HG03469 (cell line): ENCODE measurements at regions not wholly inside any gene's neighbourhood (a gene's known extent, or its start where the extent isn't known, plus 50 kb on each side); places are given as distances from the start of the nearest gene placed in this dataset.
"Not testable (repeated sequence)": the region's sequence is repeated elsewhere in the genome, so short reads cannot be mapped to it uniquely, and the experiment has no call there.

Source experiments
- ATAC-seq: cut with Tn5 transposase; IDR thresholded peaks from one replicate; pipeline ENCODE4 v1.9.1; 2021; ENCODE audit warnings: mild to moderate bottlenecking, moderate library complexity, moderate number of reproducible peaks; ENCODE audit not compliant: unreplicated experiment

DNA sequence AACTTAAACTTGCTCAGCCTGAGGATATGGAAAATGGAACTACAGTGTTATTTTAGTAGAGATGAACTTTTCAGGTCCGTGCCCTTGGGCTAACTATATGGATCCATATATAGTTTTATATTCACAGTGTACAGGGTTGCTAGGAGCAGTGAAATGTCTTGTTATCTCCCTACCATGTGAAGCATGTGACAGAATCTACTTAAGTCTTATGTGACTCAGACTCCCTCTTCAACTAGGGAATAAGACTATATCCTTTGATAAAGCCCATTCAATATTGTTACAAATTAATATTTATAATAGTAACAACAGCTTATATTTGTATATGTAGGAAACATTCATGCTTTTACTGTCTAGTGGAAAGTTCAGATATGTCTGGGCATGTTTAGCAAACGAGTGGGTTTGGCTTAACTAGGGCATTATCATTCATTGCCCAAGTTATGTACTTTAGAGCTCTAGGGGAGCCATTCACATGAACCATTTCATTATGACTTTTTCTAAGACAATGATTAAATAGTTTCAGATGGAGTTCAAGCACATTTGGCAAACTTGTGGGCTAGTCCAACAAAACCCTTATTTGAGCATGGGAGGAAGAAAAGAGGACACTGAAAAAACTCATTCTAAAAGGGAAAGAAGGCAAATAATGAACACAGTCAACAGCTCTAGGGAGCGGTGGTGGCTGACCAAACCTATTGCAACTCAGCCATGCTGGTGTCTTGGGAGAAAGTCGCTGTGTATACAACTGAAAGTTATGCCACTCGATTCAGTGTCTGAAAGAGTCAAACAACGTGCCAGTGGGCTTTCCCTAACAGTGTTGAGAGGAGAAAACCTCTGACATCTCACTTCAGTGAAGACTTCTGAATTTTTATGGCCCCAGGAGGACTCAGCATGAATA is 305.9 kb upstream of the G2E3 start:
- no peak for ATAC-seq

DNA sequence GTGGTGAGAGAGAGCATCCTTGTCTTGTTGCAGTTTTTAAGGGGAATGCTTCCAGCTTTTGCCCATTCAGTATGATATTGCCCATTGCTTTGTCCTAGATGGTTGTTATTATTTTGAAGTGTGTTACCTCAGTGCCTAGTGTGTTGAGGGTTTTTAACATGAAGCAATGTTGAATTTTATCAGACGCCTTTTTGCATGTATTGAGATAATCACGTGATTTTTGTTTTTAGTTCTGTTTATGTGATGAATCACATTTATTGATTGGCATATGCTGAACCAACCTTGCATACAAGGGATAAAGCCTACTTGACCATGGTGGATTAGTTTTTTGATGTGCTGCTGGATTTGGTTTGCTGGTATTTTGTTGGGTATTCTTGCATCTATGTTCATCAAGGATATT is 302.3 kb upstream of the G2E3 start:
- no peak for ATAC-seq

DNA sequence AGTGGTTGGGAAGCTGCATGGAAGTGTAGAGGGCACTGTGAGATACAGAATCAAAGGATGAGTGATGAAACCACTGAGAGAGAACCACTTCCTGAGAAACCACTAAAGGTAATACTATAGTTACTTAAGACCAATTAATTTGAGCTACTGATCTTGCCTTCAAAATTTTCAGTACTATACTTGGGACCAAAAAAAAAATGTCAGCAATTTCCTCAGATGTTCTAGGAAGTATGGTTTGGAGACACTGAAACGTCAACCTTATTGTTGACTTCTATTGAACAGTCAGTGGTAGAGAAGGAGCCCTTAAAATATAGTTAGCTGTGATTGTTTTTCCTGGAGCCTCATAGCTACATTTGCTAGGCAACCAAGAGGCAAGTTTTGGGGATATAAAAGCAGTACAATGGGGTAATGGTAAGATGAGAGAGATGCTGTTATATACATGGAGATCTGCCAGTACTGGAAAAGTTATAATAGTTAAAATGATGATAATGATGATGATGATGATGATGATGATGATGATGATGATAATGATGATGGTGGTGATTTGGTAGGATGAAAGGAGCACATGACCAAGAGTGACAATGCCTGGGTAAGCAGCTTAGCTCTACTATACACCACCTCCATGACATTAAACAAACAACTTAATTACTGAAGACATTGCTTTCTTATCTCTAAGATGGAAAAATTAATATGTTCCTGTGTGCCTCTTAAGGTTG is 300.9 kb upstream of the G2E3 start:
- no peak for ATAC-seq

DNA sequence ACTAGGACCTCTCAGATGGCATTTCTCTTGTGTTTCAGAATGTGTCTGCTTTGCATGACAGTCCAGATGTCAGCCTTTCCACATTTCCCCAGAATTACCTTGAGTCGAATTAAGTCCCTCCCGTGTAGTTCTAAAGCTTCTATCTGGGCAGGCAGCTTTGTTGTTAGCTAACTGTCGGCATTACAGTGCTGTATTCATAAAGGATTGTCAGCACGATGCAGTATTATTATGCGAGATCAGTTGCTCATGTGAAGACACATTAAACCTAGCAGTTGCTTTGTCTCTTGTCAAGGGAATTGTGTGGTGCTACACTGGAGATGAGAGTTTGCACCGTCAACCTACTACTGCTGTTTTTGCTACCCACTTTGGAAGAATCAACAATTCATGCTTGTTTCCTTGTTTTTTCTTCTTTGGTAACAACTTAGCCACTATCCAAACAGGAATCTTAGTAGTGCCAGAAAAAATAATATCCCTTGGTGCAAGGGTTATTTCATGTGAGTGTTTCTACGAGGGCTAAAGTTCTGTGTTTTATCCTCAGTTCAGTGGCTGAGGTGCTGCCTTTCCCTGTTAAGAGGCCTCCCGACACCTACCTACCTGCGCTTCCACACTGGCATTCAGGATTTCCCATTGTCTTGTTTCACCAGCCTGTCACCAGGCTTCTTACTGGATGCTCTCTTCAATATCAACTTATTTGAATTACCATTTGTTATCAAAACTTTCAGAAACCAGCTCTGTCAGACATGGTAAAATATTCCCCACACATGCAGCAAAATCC is 297.9 kb upstream of the G2E3 start:
- ATAC-seq: no peak

DNA sequence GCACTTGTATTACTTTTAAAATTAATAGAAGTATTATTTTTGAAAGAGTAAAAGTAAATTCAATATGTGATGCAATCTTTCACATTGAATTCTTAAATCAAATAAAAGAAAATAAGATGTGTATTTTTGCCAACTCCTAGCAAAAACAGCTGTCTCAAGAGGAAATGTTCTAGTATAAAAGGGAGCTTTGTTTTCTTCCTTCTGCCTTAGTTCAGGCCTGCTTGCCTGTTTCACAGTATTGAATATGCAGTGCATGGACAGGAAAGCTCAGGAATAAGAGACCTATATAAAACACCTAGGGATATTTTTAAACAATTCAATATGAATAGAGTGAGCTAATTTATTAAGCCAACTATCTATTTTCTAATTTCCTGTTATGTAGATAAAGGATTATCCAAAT is 294.8 kb upstream of the G2E3 start:
- no peak for ATAC-seq

DNA sequence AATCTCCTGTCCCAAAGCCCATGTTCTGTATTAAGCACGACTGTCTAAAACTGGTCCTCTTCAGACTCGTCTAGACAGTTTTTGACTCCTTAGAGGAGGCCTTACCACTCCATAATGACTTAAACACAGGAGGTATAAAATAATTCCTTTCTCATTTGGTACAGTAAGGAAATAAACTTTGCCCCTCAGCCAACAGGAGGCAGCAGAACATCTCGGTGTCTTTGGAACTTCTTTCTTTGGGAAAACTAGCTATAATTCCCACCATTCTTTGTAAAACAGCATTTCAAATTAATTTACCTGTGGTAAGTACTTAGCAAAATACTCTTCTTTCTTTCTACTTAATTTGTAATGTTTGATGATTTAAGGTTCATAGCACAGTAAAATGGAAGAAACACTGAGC is 292.7 kb upstream of the G2E3 start:
- ATAC-seq: no peak

DNA sequence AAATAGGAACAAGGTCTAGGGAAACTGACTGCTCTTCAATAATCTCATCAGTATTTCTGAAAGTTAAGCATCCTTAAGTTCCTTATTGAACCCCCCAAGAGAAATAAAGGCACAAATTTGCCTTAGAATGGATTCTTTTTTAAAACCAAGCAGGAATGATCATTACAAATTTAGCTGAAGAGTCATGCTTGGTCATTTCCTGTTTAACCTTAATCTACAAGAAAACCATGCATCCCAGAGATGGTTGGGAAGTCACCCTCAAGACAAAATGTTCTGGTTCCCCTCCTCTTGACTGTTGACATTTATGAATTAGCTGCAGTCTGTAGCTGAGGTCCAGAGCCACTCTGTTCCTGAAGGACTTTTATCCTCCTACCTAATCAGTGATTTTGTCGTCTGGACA is 291.8 kb upstream of the G2E3 start:
- ATAC-seq: no peak

DNA sequence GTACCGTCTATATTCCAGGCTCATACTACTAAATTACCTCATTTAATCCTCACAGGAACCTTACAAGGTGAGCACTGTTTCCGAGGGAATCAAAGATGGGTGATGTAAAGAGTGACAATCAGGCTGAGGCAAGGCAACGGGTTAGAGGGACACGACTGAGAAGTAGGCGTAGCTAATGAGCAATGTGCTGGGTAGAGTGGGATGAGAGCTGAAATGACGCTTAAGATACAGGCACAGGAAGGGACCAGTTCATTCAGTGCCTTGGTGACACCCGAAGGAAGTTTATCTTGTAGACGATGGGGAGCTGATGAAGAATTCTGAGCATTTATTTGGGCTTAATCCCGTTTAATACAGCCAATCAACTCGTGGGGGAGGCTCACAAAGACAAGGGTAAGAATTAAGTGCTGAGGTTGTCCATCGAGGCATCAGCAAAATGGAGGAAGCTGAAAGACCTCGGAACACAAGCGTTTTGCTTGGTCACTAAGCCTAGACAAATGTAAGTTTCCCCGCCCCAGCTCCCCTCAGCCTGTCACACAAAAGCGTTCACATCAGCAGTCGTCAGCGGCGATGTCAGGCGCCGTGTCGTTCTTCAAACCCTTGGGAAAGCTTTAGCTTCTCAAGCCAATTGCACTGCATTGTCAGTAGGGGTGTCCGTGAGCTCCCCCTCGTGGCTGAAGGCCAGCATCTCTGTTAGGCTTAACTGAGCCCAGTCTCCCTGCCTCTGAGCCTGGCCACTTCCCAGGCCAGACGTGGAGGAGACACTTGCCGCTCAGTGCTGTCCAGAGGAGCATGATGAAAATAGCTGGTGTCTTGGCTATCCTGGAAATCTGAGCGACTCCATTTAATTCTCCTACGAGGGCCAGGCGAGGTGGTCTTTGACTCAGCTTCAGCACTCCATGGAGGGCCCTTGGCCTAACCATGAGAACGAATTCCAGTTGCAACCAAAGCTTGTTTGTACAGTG is 288.5 kb upstream of the G2E3 start:
- ATAC-seq: peak; percentile 98

DNA sequence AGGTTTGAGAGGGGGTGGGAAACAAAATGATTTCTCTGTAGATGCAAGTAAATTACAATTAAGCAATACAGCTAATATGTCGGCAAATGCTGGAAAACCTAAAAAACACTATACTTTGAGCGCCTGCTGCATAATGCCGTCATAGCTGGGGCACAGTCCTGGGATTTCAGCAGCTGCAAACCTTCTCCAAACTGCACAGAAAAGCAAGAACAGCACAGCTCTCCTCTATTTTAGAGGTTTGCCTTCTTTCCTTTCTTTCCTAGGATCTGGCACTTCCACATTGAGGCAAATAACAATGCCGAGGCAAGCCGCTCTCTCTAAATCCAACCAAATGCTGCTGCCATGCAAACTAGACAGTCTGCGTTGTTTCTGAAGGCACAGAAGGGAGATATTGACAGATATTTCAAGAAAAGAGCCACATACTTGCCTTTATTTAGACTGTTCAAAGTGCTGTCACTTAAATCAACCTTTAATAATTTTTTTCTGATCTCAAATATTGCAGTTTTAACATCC is 287.1 kb upstream of the G2E3 start:
- no peak for ATAC-seq

DNA sequence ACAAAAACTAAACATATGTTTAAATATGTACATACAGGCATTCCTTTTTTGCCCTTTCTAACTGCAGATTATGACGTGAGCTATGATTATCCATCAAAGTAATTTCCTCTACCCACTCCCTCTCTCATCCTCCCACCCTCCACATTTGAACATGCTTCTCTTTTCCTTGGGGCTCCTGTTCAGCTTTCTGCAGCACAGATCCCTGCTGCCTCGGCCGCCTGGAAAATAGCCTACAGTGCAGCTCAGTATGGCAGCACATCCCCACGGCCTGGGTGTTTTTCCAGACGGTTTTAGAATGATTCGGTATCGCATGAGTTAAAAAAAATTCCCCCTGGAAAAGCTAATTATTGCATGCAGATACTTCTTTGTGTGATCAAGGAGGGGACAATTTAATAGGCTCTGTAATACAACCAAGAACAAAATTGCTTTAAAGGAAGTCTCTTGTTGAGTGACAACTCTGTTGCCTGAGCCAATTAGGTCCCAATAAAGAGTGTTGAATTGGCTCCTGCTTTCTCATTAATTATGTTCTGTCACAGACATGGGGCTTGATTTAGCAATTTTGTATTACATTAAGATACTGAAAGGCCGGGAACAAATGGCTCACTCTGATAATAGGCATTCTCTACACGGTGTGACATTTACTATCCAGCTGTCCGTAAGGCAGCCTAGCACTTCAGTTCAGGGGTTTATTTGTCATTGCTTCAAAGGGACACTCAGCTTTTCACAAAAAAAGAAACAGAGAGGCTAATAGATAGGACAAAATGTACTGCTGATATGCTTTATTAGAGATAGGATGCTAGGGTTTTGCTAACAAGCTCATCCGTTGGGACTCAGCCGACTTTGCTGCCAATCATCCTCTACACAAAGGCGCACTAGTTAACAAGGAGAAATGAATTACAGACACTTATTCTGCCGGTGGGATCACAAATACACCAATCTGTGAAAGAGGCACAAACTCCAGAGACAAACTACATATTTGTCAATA is 285.8 kb upstream of the G2E3 start:
- ATAC-seq: no peak

DNA sequence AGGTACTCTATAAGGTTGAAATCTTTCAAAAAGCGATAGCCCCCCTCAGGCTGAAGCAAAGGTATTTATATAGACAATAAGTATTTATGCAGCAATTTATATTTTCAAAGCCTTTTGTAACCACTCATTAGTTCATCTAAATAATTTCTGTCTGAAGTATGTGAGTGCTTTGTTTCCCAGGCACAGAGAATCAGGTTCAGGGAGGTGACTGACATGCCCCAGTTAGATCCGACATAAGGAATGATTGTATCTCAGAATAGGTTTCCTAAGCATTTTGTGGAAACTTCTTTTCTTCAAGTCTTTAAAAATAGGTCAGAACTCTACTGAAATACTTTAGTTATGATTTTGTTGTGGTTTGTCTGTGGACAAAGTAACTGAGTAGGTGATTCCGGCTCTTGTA is 283.4 kb upstream of the G2E3 start:
- ATAC-seq: no peak

DNA sequence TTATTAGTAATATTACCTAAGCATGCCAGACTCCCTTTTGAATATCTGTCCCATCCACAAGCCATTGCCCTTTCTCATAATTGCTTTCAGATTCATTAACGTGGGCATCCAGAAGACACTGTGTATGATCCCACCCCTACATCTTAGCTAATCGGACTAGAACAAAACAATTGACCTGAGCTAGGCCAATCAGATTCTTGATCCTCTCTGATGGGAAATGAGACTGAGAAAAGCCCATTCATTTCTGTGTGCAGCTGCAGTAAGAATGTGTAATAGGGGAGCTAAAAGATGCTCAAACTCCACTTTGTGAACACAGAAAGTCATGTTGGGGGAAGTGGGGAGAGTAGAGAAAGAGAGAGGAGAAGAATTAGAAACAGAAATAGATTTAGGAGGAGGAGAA is 281.7 kb upstream of the G2E3 start:
- no peak for ATAC-seq

DNA sequence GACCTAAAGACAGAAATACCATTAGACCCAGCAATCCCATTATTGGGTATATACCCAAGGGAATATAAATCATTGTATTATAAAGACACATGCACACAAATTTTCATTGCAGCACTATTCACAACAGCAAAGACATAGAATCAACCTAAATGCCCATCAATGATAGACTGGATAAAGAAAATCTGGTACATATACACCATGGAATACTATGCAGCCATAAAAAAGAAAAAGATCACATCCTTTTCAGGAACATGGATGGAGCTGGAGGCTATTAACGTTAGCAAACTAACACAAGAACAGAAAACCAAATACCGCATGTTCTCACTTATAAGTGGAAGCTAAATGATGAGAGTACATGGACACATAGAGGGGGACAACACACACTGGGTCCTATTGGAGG is 280.1 kb upstream of the G2E3 start:
- ATAC-seq: not testable (repeated sequence)

DNA sequence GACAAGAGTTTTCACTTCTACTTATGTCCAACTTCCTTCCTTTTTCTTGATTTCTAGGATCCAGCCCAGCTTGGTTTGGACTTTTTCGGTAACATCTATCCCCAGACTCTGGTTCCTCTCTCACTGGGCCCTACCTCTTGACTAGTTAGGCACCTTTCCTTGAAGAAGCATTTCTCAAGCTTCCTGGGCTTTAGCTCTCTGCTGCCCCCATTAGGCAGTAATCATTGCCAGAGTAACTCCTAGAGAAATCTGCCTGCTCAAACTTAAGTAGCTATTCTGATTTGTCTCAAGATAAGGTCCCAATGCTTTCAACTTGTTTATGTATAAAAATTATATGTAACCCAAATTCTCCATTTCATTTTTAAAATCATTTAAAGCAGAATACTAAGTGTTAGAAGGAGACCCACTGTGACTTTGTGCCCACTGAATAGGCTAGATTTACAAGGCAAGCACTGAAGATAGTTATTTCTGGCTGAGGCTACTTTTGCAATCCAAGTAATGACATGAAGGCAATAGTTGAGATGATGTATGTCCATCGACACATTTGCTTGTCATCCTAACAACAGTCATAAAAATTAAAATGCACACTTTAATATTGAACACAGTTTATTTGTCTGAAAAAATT is 275.0 kb upstream of the G2E3 start:
- no peak for ATAC-seq

DNA sequence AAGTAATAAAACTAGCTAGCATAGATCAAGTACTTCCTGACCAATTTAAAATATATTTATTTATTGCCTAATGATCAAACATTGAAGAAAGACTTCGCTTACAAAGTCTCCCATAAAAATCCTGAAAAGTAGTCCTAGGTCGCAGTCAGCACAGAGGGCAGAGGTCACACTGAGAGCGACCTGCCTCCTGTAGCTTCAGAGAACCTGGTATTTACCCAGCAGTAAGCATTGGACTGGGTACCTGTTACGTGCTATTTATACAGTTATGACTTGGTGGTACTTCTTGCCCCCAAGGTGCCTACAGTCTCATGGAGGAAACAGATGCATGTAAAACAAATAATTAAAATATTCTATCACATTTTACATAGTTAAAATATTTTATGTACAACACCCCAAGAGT is 274.1 kb upstream of the G2E3 start:
- no peak for ATAC-seq

DNA sequence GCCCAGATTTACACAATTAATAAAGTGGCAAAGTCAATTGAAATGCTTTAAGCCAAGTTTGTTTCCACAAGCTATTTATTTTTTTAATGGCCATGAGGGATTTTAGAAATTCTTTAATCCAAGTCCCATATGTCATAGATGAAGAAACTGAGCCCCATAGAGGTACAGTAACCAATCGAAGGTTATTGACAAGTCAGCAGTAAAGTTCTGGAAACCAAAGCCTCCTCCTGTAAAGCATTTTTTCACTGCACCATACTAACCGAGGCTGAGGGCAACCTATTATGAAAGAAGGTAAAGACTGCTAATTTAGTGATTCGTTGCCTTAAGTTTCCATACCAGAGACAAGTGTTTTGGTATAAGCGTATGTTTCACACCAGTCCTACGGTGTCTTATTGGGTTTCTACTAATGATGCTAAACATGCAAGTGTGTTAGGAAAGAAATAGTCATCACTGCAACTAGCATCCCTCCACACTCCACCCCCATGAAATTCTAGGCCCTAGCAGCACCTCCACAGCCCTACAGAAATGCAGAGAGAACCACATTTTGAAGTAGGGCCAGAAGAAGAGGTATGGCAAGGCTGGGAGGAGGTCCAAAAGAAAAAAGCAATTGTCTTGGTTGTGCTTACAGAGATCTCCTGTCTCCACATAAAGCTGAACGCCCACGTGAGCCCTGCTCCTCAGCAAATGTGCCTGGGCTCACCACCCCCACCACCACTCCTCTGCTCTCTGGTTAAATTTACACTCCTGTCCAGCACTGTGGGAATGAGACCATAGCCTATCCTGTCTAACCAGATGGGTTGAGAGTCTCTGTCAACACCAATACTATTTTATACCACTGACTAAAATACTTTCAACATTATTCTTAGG is 271.1 kb upstream of the G2E3 start:
- no peak for ATAC-seq

DNA sequence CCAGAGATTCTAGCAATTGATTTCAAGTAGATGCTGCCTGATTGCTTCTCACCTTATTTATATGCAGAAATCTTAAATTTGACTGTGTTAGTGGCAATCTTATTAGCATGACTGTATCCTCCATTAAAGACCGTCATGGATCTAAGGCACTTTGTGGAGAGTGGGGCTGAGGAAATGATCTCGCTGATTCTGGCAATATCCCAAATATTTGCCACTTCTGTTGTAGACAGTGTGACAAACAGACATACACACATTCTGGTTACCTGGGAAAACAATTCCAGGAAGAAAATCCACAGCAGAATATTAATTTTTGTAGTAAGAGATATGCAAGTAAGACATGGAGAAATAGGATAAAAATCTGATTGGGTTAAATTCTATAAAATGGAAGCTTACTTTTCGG is 269.0 kb upstream of the G2E3 start:
- ATAC-seq: no peak

DNA sequence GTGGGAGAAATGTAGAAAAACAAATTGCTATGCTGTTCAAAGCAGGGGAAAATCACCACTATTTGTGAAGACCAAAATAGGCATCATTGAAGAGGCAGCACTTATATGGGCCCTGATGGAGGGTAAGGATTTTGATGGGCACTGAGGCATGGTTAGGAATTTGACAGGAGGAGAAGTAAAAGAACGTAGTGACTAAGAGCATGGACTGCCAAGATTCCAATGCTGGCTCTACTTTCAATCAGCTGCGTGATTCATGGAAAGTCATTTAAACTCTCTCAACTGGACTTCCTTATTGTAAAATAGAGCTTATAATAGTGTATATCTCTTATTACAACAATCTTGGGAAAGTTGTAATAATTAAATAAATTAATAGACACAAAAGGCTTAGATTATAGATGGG is 267.7 kb upstream of the G2E3 start:
- no peak for ATAC-seq
